GM13976 (cell line): ENCODE measurements at regions not wholly inside any gene's neighbourhood (a gene's known extent, or its start where the extent isn't known, plus 50 kb on each side); places are given as distances from the start of the nearest gene placed in this dataset.

Experiments
- DNase-seq: peaks from one replicate; pipeline ENCODE4 v3.0.0; 2012; ENCODE audit warnings: low spot score
- in situ Hi-C: fragments of 300-500 bp; cut with MboI; formaldehyde crosslinking; loops from one replicate; pipeline ENCODE4 v1.12.0; 2022; ENCODE audit warnings: low sequenced_read_pairs, mixed read lengths, inconsistent platforms; ENCODE audit not compliant: unreplicated experiment
- TF ChIP-seq, protein P1 (sequence below): IDR thresholded peaks from 2 replicates; pipeline ENCODE4 v1.5.1; 2012; ENCODE audit warnings: borderline replicate concordance, mild to moderate bottlenecking; ENCODE audit not compliant: insufficient read depth; ENCODE audit errors: extremely low read depth, missing control alignments, control extremely low read depth

DNA sequence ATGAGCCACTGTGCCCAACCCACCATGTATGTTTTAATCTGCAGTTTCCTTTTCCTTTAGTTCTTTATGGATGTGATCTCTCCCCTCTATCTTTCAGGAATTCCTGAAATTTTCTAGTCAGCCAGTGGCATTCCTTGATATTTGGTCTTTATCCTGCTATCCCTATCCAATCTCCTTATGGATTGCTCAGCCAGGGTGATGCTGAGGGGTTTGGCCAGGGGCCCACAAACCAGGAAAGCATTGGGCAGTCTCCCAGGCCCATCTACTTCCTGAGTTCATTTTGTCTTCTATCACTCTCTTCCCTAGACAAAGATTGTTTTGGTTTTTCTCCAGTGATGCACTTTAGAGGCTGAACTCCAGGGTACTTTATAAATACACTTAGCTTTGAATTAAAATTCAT, 115.9 kb downstream of the KATNIP start:
- in situ Hi-C loops: no loop called here
- TF ChIP-seq, protein P1, sequence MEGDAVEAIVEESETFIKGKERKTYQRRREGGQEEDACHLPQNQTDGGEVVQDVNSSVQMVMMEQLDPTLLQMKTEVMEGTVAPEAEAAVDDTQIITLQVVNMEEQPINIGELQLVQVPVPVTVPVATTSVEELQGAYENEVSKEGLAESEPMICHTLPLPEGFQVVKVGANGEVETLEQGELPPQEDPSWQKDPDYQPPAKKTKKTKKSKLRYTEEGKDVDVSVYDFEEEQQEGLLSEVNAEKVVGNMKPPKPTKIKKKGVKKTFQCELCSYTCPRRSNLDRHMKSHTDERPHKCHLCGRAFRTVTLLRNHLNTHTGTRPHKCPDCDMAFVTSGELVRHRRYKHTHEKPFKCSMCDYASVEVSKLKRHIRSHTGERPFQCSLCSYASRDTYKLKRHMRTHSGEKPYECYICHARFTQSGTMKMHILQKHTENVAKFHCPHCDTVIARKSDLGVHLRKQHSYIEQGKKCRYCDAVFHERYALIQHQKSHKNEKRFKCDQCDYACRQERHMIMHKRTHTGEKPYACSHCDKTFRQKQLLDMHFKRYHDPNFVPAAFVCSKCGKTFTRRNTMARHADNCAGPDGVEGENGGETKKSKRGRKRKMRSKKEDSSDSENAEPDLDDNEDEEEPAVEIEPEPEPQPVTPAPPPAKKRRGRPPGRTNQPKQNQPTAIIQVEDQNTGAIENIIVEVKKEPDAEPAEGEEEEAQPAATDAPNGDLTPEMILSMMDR: no peak
- no peak for DNase-seq

DNA sequence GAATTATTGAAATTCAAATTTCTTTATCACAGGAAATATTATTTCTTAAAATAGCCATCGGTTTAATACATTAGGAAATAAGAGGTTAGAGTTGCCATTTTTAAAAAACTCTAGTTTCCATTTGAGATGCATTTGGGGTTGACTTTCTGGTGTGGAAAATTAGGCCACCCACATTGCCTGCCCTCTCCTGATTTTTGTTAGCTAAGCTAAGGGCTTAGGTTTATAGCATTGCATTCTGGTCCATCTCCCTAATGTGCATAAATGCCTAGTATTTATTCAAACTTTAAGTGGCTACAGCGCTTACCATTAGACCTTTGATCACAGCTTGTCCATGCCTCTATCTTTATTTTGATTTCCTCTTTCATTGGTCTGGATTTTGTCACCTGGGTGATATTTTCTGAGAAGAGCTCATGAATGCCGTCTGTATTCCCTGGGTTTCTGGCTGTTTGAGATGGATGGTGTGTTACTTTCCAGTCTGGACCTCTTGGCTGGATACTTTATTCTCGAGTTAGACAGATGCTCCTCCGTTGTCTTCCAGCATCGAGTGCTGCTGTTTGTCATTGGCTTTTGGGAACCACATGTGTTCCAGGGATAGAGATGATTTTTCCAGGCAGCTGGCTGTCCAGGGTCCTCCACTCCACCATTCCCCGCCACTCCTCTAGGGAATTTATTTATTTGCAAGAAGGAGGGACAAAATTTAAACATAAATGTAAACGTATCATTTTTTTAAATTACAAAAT, 120.3 kb downstream of the KATNIP start:
- in situ Hi-C loops: no loop called here
- no peak for DNase-seq
- TF ChIP-seq, protein P1: no peak

DNA sequence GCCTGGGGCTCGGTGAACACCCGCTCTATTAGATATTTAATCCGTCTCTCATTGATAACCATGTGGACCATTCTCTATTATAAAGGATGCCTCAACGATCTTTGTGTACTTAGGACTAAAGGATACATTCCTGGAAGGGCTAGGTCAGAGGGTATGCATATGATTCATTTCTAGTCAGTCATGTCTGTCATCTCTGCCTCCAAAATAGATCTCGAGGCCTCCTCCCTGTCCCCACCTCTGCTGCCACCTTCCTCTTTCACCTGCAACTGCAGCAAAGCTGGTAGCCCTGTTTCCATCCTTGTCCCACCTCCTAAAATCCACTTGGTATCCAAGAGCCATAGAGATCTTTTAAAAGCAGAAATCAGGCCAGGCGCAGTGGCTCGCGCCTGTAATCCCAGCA, 121.5 kb downstream of the KATNIP start:
- no peak for DNase-seq
- TF ChIP-seq, protein P1: no peak
- in situ Hi-C loops: no loop called here

DNA sequence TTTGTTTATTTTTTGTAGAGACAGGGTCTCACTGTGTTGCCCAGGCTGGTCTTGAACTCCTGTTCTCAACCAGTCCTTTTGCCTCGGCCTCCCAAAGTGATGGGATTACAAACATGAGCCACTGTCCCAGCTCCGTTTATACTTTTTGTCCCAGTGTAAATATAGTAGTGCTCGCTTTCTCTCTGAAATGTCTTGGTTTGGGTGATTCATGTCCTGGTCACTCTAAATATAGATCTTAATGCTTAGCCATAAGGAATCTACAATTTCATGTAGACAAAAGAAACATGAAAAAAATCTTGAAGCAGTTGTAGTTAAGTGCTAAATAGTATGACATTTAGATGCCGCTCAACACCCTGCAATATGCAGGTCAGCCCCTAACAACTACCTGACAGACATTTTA, 126.9 kb downstream of the KATNIP start:
- in situ Hi-C loops: no loop called here
- no peak for DNase-seq
- TF ChIP-seq, protein P1: no peak

DNA sequence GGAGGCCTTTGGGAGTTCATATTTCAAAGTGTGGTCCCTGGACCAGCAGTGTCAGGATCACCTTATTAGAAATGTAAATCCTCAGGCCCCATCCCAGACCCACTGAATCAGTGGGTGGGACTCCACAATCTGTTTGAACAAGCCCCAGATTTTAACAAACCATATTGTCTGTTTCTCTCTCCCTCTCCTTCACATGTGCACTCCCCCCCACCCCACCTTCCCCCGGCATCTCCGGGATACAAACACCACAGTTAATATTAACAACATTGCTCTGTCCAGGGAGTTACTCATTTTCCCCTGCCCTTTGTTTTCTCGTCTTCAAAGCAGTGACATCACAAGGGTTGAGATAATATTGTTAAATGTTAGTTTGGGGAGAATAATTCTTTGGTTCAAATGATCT, 127.3 kb downstream of the KATNIP start:
- in situ Hi-C loops: no loop called here
- TF ChIP-seq, protein P1: no peak
- no peak for DNase-seq

DNA sequence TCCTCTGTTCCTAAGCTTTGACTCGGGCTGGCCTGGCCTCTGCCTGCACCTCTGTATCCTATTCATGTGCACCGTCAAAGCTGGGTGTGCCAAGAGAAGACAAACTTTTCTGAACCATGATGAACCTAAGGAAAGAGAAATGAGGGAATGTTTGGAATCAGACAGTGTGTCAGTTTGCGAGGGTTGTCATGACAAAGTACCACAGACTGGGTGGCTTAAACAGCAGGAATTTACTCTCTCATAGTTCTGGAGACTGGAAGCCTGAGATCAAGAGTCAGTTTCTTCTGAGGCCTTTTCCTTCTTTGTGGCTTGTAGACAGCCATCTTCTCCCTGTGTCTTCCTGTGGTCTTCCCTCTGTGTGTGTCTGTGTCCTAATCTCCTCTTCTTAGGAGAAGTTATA, 129.0 kb downstream of the KATNIP start:
- TF ChIP-seq, protein P1: no peak

More for the DNA sequence above, 129.0 kb downstream of the KATNIP start:
- in situ Hi-C loops: no loop called here
- DNase-seq: no peak
